ENCODE measurements at regions not wholly inside any gene's neighbourhood (a gene's known extent, or its start where the extent isn't known, plus 50 kb on each side); places are given as distances from the start of the nearest gene placed in this dataset.

DNA sequence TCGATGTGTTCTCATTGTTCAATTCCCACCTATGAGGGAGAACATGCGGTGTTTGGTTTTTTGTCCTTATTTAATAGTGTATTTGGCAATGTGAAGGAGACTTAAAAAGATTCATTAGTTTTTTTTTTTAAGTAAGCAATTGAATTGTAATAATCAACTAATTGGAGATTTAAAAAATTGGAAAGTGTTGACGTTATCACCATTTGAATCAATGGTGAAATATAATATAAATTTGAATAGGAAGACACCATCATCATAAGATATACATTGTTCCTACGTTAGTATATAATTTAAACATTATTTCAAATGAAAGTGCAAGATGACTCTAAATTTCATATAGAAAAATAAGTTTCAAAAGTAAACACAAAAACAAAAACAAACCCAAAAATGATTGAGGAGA, 2858.1 kb upstream of the PCDH20 start:
- H3K36me3 ChIP-seq, result no peaks in the 10 kb centered on the region
- DNase-seq, result no peak
- TF ChIP-seq, protein P1, sequence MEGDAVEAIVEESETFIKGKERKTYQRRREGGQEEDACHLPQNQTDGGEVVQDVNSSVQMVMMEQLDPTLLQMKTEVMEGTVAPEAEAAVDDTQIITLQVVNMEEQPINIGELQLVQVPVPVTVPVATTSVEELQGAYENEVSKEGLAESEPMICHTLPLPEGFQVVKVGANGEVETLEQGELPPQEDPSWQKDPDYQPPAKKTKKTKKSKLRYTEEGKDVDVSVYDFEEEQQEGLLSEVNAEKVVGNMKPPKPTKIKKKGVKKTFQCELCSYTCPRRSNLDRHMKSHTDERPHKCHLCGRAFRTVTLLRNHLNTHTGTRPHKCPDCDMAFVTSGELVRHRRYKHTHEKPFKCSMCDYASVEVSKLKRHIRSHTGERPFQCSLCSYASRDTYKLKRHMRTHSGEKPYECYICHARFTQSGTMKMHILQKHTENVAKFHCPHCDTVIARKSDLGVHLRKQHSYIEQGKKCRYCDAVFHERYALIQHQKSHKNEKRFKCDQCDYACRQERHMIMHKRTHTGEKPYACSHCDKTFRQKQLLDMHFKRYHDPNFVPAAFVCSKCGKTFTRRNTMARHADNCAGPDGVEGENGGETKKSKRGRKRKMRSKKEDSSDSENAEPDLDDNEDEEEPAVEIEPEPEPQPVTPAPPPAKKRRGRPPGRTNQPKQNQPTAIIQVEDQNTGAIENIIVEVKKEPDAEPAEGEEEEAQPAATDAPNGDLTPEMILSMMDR (IDR thresholded peaks at IDR 0.05; ENCODE audit: low read depth, low read length), result no peak
- no peaks in the 10 kb centered on the region for H3K4me1 ChIP-seq
- no peaks in the 10 kb centered on the region for H3K27me3 ChIP-seq
- H3K9me3 ChIP-seq, result no peaks in the 10 kb centered on the region
- no peak overlapping the region for H3K4me3 ChIP-seq (ENCODE audit: low read depth, low read length)

DNA sequence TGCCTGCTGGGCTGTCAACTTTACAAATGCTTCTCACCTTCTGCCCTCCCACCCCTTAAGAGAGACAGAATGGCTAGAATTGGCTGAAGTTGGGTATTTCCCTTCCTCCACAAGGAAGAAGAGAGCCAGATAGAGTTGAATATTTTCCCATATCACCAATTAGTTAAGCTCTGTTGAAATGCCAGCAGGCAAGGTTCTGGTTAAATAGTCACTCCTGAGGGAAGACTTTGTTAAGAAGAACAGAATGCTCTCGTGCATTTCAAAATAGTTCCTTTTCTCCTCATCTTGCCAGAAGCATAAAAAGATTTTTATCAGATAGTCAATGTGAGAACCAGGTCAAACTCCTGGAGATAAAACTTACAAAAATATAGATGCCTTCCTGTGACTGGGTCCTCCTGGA, 2857.0 kb upstream of the PCDH20 start:
- H3K27me3 ChIP-seq, result no peaks in the 10 kb centered on the region
- TF ChIP-seq, protein P1 (IDR thresholded peaks at IDR 0.05; ENCODE audit: low read depth, low read length), result no peak
- H3K4me3 ChIP-seq (ENCODE audit: low read depth, low read length), result no peak overlapping the region
- no peak for DNase-seq
- no peaks in the 10 kb centered on the region for H3K36me3 ChIP-seq
- H3K9me3 ChIP-seq, result no peaks in the 10 kb centered on the region
- no peaks in the 10 kb centered on the region; the same call in 1 of the 2 replicates for H3K4me1 ChIP-seq

DNA sequence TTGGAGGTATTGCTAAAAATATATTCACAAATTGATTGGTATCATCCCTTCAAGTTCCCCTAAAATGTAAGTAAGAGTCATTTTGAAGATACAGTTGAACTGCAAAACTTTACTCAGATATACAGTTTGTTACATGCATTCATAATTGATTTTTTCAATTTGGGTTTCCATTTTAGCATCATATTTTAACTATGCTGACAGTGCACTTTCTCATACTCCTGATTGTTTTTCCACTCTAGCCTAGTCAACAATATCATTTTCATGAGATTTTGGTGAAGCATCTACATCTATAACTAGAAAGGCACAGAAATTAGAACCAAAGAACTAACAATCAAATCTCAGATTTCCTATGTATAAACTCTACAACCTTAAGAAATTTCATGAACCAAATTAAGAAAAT, 2850.4 kb upstream of the PCDH20 start:
- TF ChIP-seq, protein P1 (IDR thresholded peaks at IDR 0.05; ENCODE audit: low read depth, low read length), result no peak
- H3K4me3 ChIP-seq (ENCODE audit: low read depth, low read length), result no peak overlapping the region
- H3K36me3 ChIP-seq, result no peaks in the 10 kb centered on the region
- H3K27me3 ChIP-seq, result no peaks in the 10 kb centered on the region
- no peaks in the 10 kb centered on the region for H3K9me3 ChIP-seq
- no peaks in the 10 kb centered on the region; the same call in 1 of the 2 replicates for H3K4me1 ChIP-seq
- no peak for DNase-seq

DNA sequence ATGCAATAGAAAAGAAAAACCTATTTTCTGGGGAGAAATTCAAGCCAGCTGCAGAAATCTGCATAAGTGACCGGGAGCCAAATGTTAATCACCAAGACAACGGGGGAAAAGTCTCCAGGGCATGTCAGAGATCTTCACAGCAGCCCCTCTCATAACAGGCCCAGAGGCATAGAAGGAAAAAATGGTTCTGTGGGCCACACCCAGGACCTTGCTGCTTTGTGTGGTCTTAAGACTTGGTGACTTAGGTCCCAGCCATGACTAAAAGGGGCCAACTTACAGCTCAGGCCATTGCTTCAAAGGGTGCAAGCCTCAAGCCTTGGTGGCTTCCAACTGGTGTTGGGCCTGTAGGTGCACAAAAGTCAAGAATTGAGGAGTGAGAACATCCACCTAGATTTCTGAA, 2847.6 kb upstream of the PCDH20 start:
- no peak for DNase-seq
- Histone ChIP-seq H3K9me3 (no peaks in the 10 kb centered on the region), H3K36me3 (no peaks in the 10 kb centered on the region), H3K4me3 (ENCODE audit: low read depth, low read length) (no peak overlapping the region), H3K4me1 (no peaks in the 10 kb centered on the region; the same call in 1 of the 2 replicates), H3K27me3 (no peaks in the 10 kb centered on the region)
- TF ChIP-seq, protein P1 (IDR thresholded peaks at IDR 0.05; ENCODE audit: low read depth, low read length), result no peak

DNA sequence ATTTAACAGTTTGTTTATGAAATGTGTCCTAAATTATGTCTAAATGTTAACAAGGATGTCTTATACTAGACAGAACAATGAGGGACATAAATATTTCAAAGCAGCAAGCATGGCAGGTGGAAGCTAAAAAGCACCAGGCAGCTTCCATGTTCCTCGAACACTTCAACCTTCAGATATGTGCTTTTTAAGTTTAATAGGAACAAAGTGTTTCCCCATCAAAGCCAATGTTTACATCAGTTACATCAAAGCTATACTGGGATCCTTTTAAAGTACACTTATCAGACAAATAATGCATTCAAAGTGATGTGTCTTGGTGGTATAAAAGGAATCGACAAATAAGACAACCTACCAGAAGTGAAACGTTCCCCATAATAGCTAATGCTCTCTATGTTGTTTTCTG, 2841.1 kb upstream of the PCDH20 start:
- no peaks in the 10 kb centered on the region for H3K36me3 ChIP-seq
- H3K9me3 ChIP-seq, result no peaks in the 10 kb centered on the region
- H3K27me3 ChIP-seq, result no peaks in the 10 kb centered on the region
- H3K4me3 ChIP-seq (ENCODE audit: low read depth, low read length), result no peak overlapping the region
- TF ChIP-seq, protein P1 (IDR thresholded peaks at IDR 0.05; ENCODE audit: low read depth, low read length), result no peak
- no peak for DNase-seq
- H3K4me1 ChIP-seq, result no peaks in the 10 kb centered on the region

DNA sequence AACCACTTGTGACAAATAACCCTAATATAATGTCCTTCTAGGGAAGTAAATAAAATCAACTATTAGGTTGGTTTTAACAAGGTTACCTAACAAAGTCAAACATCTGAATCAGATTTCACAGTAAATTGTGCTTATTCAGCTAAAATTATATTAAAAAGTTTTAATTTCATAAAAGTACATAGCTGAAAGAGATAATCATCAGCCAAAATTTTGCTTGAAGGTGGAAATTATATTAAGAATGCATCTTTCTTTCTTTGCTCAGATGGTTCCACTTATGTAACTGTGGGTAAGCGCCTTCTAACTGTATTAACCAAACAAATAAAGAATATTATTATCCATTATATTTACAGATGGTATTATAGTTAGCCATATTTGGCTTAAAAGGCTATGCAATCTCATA, 2840.3 kb upstream of the PCDH20 start:
- no peaks in the 10 kb centered on the region for H3K4me1 ChIP-seq
- TF ChIP-seq, protein P1 (IDR thresholded peaks at IDR 0.05; ENCODE audit: low read depth, low read length), result no peak

More for the DNA sequence above, 2840.3 kb upstream of the PCDH20 start:
- Histone ChIP-seq H3K9me3 (no peaks in the 10 kb centered on the region), H3K27me3 (no peaks in the 10 kb centered on the region), H3K36me3 (no peaks in the 10 kb centered on the region), H3K4me3 (ENCODE audit: low read depth, low read length) (no peak overlapping the region)
- no peak for DNase-seq

All from BE2C (cell line).